ENCODE measurements at regions not wholly inside any gene's neighbourhood (a gene's known extent, or its start where the extent isn't known, plus 50 kb on each side); places are given as distances from the start of the nearest gene placed in this dataset.

- no peak for TF ChIP-seq POLR2A (IDR thresholded peaks at IDR 0.05)
- TF ChIP-seq CTCF (IDR thresholded peaks at IDR 0.05): no peak
These were observed 125.8 kb upstream of the PCBD1 start for GRCh38 chr10:71014021-71014805.

Data from upper lobe of left lung (tissue), 4 donors.